ENCODE measurements at regions not wholly inside any gene's neighbourhood (a gene's known extent, or its start where the extent isn't known, plus 50 kb on each side); places are given as distances from the start of the nearest gene placed in this dataset.

DNA sequence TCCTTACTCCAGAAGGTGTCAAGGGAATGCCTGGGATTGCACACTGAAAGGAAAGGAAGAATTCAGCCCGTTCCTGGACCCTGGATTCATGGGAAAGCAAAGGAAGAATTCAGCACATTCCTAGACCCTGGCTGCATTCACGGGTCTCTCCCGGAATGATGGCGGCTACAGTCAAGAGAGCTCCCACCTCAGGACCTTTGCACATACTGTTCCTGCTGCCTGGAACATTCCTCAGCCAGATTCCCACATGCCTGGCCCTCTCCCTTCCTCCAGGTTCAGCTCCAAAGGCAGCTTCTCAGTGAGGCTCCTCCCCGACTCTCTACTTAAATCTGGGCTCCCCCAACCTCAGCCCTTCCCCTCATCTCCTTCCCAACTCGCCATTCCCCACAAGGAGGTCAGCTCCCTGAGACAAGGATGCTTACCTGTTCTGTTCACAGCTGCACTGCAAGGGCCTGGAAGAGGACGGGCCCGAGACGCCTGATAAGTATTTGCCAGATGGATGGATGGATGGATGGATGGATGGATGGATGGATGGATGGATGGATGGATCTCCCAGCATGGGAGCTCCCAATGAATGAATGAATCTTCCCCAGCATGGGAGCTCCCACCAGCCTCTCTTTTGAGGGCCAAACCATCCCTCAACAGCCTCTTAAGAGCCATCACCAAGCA lies 77.4 kb downstream of the NCOR2 start:
- no peaks in the 10 kb centered on the region for H3K27me3 Mint-ChIP-seq
- peaks cover 1% of the 10 kb centered on the region for H3K36me3 Mint-ChIP-seq
- DNase-seq = no peak
- CTCF ChIA-PET = interaction anchor here (1.1 kb wide), 1 partner anchor 10 kb away, joined by 3 read pairs; no protein-coding TSS in a partner anchor
- H3K4me1 Mint-ChIP-seq = peaks cover 18% of the 10 kb centered on the region
- H3K4me3 Mint-ChIP-seq = no peak overlapping the region
- no peak overlapping the region for H3K27ac Mint-ChIP-seq
- ATAC-seq = no peak
- H3K9me3 Mint-ChIP-seq (ENCODE audit: low read depth) = no peaks in the 10 kb centered on the region

DNA sequence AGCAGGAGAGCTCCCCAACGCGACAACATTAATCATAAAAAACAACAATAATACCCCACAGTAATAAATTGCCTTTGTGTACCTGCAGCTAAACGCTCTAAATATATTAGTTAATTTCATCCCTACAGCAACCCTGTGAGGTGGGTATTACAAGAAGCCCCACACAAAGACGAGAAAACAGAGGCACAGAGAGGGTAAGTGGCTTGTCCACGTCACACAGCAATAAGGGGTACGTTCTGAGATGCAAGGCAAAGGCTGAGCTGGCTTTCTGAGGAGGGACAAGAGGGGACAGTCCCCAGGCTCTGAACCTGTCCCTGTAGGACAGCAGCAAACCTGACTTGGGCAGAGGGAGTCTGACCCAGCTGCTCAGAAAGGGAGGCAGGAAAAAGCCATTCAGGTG lies 78.2 kb downstream of the NCOR2 start:
- no peaks in the 10 kb centered on the region for H3K9me3 Mint-ChIP-seq (ENCODE audit: low read depth)
- H3K36me3 Mint-ChIP-seq = peaks cover 2% of the 10 kb centered on the region
- H3K27me3 Mint-ChIP-seq = no peaks in the 10 kb centered on the region
- peaks cover 15% of the 10 kb centered on the region for H3K4me1 Mint-ChIP-seq
- CTCF ChIA-PET = no interaction called here
- no peak for DNase-seq
- no peak for ATAC-seq
- H3K27ac Mint-ChIP-seq = no peak overlapping the region
- no peak overlapping the region for H3K4me3 Mint-ChIP-seq

DNA sequence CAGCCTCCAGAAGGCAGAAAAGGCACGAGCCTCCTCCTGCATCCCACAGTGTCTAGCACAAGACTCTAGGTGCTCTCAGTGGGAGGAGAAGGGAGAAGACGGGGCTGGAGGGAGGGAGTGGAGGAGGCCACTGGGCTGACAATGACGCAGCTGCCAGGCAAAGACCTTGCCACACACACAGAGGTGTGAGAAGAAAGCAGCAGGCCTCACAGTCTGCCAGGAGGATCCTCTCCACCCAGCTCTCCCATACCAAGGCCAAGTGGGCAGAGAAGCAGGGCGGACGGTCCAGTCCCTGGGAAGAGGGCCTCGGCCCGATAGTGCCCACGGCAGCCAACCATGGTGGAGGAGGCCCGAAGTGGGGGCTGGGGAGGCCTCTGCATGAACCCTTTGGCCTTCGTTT lies 78.9 kb downstream of the NCOR2 start:
- no peaks in the 10 kb centered on the region for H3K9me3 Mint-ChIP-seq (ENCODE audit: low read depth)
- peaks cover 11% of the 10 kb centered on the region for H3K4me1 Mint-ChIP-seq
- no peaks in the 10 kb centered on the region for H3K27me3 Mint-ChIP-seq
- peaks cover 2% of the 10 kb centered on the region for H3K36me3 Mint-ChIP-seq
- CTCF ChIA-PET = no interaction called here
- no peak overlapping the region for H3K27ac Mint-ChIP-seq
- no peak for ATAC-seq
- no peak for DNase-seq
- no peak overlapping the region for H3K4me3 Mint-ChIP-seq

DNA sequence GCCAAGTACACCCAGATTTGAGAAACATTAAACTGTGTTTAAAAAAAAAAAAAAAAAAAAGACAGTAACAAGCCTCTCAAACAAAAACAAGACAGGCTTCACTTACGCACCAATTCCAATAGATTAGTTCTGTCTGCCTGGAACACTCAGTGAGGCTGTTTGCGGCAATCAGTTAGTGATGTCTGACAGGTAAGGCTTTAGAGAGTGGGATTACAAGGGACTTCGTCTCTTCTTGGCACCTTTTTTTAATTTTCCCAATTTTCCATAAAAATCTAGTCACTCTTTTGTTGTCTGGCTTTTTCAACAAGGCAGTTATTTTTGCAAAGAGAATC lies 79.6 kb downstream of the NCOR2 start:
- CTCF ChIA-PET = no interaction called here
- no peak overlapping the region for H3K4me3 Mint-ChIP-seq
- no peak for DNase-seq
- no peaks in the 10 kb centered on the region for H3K9me3 Mint-ChIP-seq (ENCODE audit: low read depth)
- H3K27ac Mint-ChIP-seq = no peak overlapping the region
- H3K27me3 Mint-ChIP-seq = no peaks in the 10 kb centered on the region
- peaks cover 2% of the 10 kb centered on the region for H3K36me3 Mint-ChIP-seq
- H3K4me1 Mint-ChIP-seq = peaks cover 9% of the 10 kb centered on the region
- ATAC-seq = no peak

- no peak for DNase-seq
- no peak for ATAC-seq
- Mint-ChIP-seq H3K27ac (no peak overlapping the region), H3K4me1 (peaks cover 9% of the 10 kb centered on the region), H3K9me3 (ENCODE audit: low read depth) (no peaks in the 10 kb centered on the region), H3K36me3 (peaks cover 2% of the 10 kb centered on the region), H3K4me3 (no peak overlapping the region), H3K27me3 (no peaks in the 10 kb centered on the region)
- CTCF ChIA-PET = no interaction called here
Measured at GRCh38 chr12:124487066-124487833, 80.2 kb downstream of the NCOR2 start.

DNA sequence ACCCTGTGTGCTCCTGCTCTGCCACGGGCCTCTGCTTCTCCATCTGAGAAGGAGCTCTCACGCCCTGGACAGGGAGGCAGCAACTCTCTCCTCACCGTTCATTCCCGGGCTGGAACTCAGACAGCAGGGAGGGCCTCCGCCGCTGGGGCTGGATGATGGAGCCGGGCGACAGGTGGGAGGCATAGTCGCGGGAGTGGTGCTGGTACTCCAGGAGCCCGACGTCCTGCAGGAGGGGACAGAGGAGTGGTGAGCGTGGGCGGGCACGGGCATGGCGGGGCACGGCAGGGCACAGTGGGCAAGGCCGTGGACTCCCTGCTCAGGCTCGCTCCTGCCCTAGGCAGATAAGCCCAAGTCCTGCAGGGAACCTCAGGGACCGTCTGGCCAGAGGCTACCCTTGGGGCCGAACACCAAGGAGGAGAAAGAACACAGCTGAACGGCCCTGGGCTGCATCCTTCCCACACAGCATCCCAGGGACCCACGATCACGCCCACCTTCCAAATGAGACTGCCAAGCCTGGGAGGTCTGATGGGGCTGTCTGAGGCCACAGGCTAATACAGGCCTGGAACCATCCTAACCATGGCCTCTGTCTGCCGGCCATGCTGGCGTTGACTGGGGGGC lies 81.0 kb downstream of the NCOR2 start:
- no peak overlapping the region for H3K27ac Mint-ChIP-seq
- peaks cover 14% of the 10 kb centered on the region for H3K4me1 Mint-ChIP-seq
- peaks cover 6% of the 10 kb centered on the region for H3K36me3 Mint-ChIP-seq
- no peaks in the 10 kb centered on the region for H3K27me3 Mint-ChIP-seq
- no peaks in the 10 kb centered on the region for H3K9me3 Mint-ChIP-seq (ENCODE audit: low read depth)
- no peak overlapping the region for H3K4me3 Mint-ChIP-seq
- no peak for DNase-seq
- CTCF ChIA-PET = no interaction called here
- ATAC-seq = no peak

- H3K4me1 Mint-ChIP-seq = peaks cover 23% of the 10 kb centered on the region
- no peak overlapping the region for H3K4me3 Mint-ChIP-seq
- no peaks in the 10 kb centered on the region for H3K9me3 Mint-ChIP-seq (ENCODE audit: low read depth)
- no peak overlapping the region for H3K27ac Mint-ChIP-seq
- no peaks in the 10 kb centered on the region for H3K27me3 Mint-ChIP-seq
- no peak for DNase-seq
- peaks cover 8% of the 10 kb centered on the region for H3K36me3 Mint-ChIP-seq
- ATAC-seq = no peak
- CTCF ChIA-PET = no interaction called here
Measured at GRCh38 chr12:124485371-124485770, 82.0 kb downstream of the NCOR2 start.

DNA sequence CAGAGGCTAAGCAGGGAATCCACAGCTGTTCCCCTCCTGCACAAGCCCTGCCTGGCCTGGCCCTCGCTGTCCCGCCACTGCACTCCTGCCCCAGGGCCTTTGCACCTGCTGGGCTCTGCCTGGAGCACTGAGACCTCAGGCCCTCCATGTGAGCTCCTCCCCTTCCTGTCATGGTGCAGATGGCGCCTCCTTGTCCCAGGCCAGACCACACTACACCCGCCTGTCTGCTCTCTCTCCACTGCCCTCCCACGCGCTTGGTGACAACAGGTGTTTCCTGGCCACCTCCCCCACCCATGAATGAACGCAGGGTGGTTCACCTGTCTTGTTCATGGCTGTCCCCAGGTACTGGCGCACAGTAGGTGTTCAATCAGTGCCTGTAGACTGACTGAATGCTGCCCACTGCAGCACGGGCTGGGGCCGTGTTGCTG lies 82.9 kb downstream of the NCOR2 start:
- H3K9me3 Mint-ChIP-seq (ENCODE audit: low read depth) = no peaks in the 10 kb centered on the region
- peaks cover 31% of the 10 kb centered on the region for H3K4me1 Mint-ChIP-seq
- no peaks in the 10 kb centered on the region for H3K27me3 Mint-ChIP-seq
- H3K27ac Mint-ChIP-seq = no peak overlapping the region
- no peak for ATAC-seq
- CTCF ChIA-PET = interaction anchor here (0.8 kb wide), 1 partner anchor 28 kb away, joined by 3 read pairs; no protein-coding TSS in a partner anchor
- DNase-seq = peak; percentile 46
- H3K36me3 Mint-ChIP-seq = peaks cover 8% of the 10 kb centered on the region
- H3K4me3 Mint-ChIP-seq = no peak overlapping the region

- no peak overlapping the region for H3K27ac Mint-ChIP-seq
- CTCF ChIA-PET = interaction anchor here (0.8 kb wide), 1 partner anchor 27 kb away, joined by 3 read pairs; no protein-coding TSS in a partner anchor
- ATAC-seq = no peak
Measured at GRCh38 chr12:124484067-124484466, 83.3 kb downstream of the NCOR2 start.

GRCh38 chr12:124482901-124483799 lies 84.3 kb downstream of the NCOR2 start:
- no peak for DNase-seq
- Mint-ChIP-seq H3K9me3 (ENCODE audit: low read depth) (no peaks in the 10 kb centered on the region), H3K27me3 (no peaks in the 10 kb centered on the region), H3K36me3 (peaks cover 16% of the 10 kb centered on the region), H3K4me1 (peaks cover 39% of the 10 kb centered on the region), H3K4me3 (no peak overlapping the region), H3K27ac (no peak overlapping the region)
- CTCF ChIA-PET = no interaction called here
- no peak for ATAC-seq

More at GRCh38 chr12:124484067-124484466, 83.3 kb downstream of the NCOR2 start:
- Mint-ChIP-seq H3K4me1 (peaks cover 35% of the 10 kb centered on the region), H3K9me3 (ENCODE audit: low read depth) (no peaks in the 10 kb centered on the region), H3K4me3 (no peak overlapping the region), H3K27me3 (no peaks in the 10 kb centered on the region), H3K36me3 (peaks cover 12% of the 10 kb centered on the region)
- no peak for DNase-seq

GRCh38 chr12:124482567-124482893 lies 84.9 kb downstream of the NCOR2 start:
- no peak overlapping the region for H3K27ac Mint-ChIP-seq
- no peaks in the 10 kb centered on the region for H3K9me3 Mint-ChIP-seq (ENCODE audit: low read depth)
- H3K4me1 Mint-ChIP-seq = peaks cover 40% of the 10 kb centered on the region
- no peaks in the 10 kb centered on the region for H3K27me3 Mint-ChIP-seq
- no peak overlapping the region for H3K4me3 Mint-ChIP-seq
- CTCF ChIA-PET = interaction anchor here (1.1 kb wide), 1 partner anchor 29 kb away, joined by 3 read pairs; no protein-coding TSS in a partner anchor
- DNase-seq (no peak), ATAC-seq (no peak)
- H3K36me3 Mint-ChIP-seq = peaks cover 21% of the 10 kb centered on the region

GRCh38 chr12:124481772-124482566 lies 85.4 kb downstream of the NCOR2 start:
- DNase-seq (no peak), ATAC-seq (no peak)
- Mint-ChIP-seq H3K27me3 (no peaks in the 10 kb centered on the region), H3K27ac (no peak overlapping the region), H3K36me3 (peaks cover 26% of the 10 kb centered on the region), H3K4me3 (no peak overlapping the region), H3K9me3 (ENCODE audit: low read depth) (no peaks in the 10 kb centered on the region), H3K4me1 (peaks cover 43% of the 10 kb centered on the region)
- CTCF ChIA-PET = interaction anchor here (1.1 kb wide), 1 partner anchor 29 kb away, joined by 3 read pairs; no protein-coding TSS in a partner anchor
